Keratinocyte (primary cell): ENCODE measurements at regions not wholly inside any gene's neighbourhood (a gene's known extent, or its start where the extent isn't known, plus 50 kb on each side); places are given as distances from the start of the nearest gene placed in this dataset.

Experiments used
- DNase-seq: peaks from one replicate; pipeline ENCODE4 v3.0.0-alpha.2; 2011; ENCODE audit warnings: low read depth, missing footprints, low spot score
- FAIRE-seq: peaks from 2 replicates; lab custom pipeline; 2011; peaks lifted over from hg19 to GRCh38; lab: Jason Lieb, UNC
- H2AFZ ChIP-seq: 2 replicates; pipeline ENCODE4 v1.6.0; 2012; ENCODE audit warnings: low read length, control low read depth, inconsistent platforms; ENCODE audit not compliant: control insufficient read depth
- H3K27ac ChIP-seq: 2 replicates; pipeline ENCODE4 v1.5.1; 2011; ENCODE audit warnings: low read length; ENCODE audit not compliant: control insufficient read depth, insufficient read depth
- H3K27me3 ChIP-seq: 3 replicates; pipeline ENCODE4 v1.6.0; 2011; ENCODE audit warnings: low read length; ENCODE audit not compliant: control insufficient read depth, insufficient read depth; ENCODE audit errors: extremely low read depth
- H3K36me3 ChIP-seq, 2 experiments: 2 replicates in 1 of 2; 3 replicates in 1 of 2; pipeline ENCODE4 v1.5.1; 2011; ENCODE audit warnings: low read length in 2 of 2, mild to moderate bottlenecking in 1 of 2; ENCODE audit not compliant: control insufficient read depth in 2 of 2, insufficient read depth in 2 of 2; ENCODE audit errors: extremely low read depth in 1 of 2
- H3K4me1 ChIP-seq: 3 replicates; pipeline ENCODE4 v1.5.1; 2011; ENCODE audit warnings: low read length; ENCODE audit not compliant: control insufficient read depth, insufficient read depth; ENCODE audit errors: extremely low read depth
- H3K4me2 ChIP-seq: 3 replicates; pipeline ENCODE4 v1.6.0; 2011; ENCODE audit warnings: low read depth, low read length; ENCODE audit not compliant: control insufficient read depth, insufficient read depth; ENCODE audit errors: extremely low read depth
- H3K4me3 ChIP-seq, 3 experiments: fragments of 200-600 bp in 1 of 3; sonication (generic) in 1 of 3; 2 replicates in 2 of 3; 3 replicates in 1 of 3; pipeline ENCODE4 v1.5.1; 2011 to 2016; ENCODE audit warnings: low read length in 3 of 3, mild to moderate bottlenecking in 3 of 3, control low read depth in 2 of 3, inconsistent platforms in 1 of 3, low read depth in 1 of 3, mixed read lengths in 1 of 3, mixed run types in 1 of 3, moderate library complexity in 1 of 3; ENCODE audit not compliant: control insufficient read depth in 2 of 3, insufficient read depth in 2 of 3; ENCODE audit errors: extremely low read depth in 1 of 3
- H3K79me2 ChIP-seq: 2 replicates; pipeline ENCODE4 v1.6.0; 2012; ENCODE audit warnings: low read length; ENCODE audit not compliant: control insufficient read depth, insufficient read depth
- H3K9ac ChIP-seq: 3 replicates; pipeline ENCODE4 v1.6.0; 2011; ENCODE audit warnings: low read length; ENCODE audit not compliant: control insufficient read depth, insufficient read depth; ENCODE audit errors: extremely low read depth
- H3K9me1 ChIP-seq: 3 replicates; pipeline ENCODE4 v1.6.0; 2011; ENCODE audit warnings: low read length; ENCODE audit not compliant: control insufficient read depth, insufficient read depth; ENCODE audit errors: extremely low read depth
- H3K9me3 ChIP-seq: 2 replicates; pipeline ENCODE4 v1.5.1; 2012; ENCODE audit warnings: low read depth, low read length; ENCODE audit not compliant: control insufficient read depth
- H4K20me1 ChIP-seq: 3 replicates; pipeline ENCODE4 v1.6.0; 2011; ENCODE audit warnings: low read length; ENCODE audit not compliant: control insufficient read depth, insufficient read depth; ENCODE audit errors: extremely low read depth
- CTCF ChIP-seq, 3 experiments: IDR thresholded peaks in 1 of 3; conservative IDR thresholded peaks in 1 of 3; optimal IDR thresholded peaks in 1 of 3; 2 replicates in 2 of 3; 3 replicates in 1 of 3; pipeline versions ENCODE3 to v1.5.1; 2011; ENCODE audit warnings: low read length in 3 of 3, mild to moderate bottlenecking in 3 of 3, moderate library complexity in 2 of 3, control low read depth in 1 of 3, inconsistent platforms in 1 of 3; ENCODE audit not compliant: insufficient read depth in 2 of 3; ENCODE audit errors: extremely low read depth in 1 of 3
- EZH2 ChIP-seq: IDR thresholded peaks from one replicate; pipeline ENCODE4 v1.6.1; 2012; ENCODE audit warnings: inconsistent platforms, mild to moderate bottlenecking, low read length, moderate library complexity
- dilution Hi-C: fragments of 300-500 bp; cut with MboI; formaldehyde crosslinking; loops from one replicate; pipeline ENCODE4 v1.7.0; 2020; ENCODE audit warnings: low sequenced_read_pairs; ENCODE audit not compliant: extremely low pct_ligation_motif_present

- TF ChIP-seq CTCF (optimal IDR thresholded peaks at IDR 0.05 in 1 of 3, IDR thresholded peaks at IDR 0.05 in 1 of 3, conservative IDR thresholded peaks at IDR 0.05 in 1 of 3; ENCODE audit: extremely low read depth in 1 of 3, insufficient read depth in 2 of 3, low read length in 3 of 3) = no peak
- TF ChIP-seq EZH2 = no peak
- H3K4me2 ChIP-seq = no peak overlapping the region
- H3K9ac ChIP-seq = no peak overlapping the region
- H3K27me3 ChIP-seq = no peaks in the 10 kb centered on the region
- DNase-seq = no peak
- H2AFZ ChIP-seq = no peak overlapping the region
- no peaks in the 10 kb centered on the region for H4K20me1 ChIP-seq
- no peak overlapping the region for H3K27ac ChIP-seq
- no peaks in the 10 kb centered on the region for H3K9me3 ChIP-seq
- dilution Hi-C loops = no loop called here
- H3K79me2 ChIP-seq = no peaks in the 10 kb centered on the region
- FAIRE-seq = no peak
- H3K4me3 ChIP-seq = no peak overlapping the region
- H3K36me3 ChIP-seq = no peaks in the 10 kb centered on the region
- H3K9me1 ChIP-seq = no peaks in the 10 kb centered on the region
- H3K4me1 ChIP-seq = no peaks in the 10 kb centered on the region
Measured at GRCh38 chr16:76176153-76176552, 101.0 kb upstream of the CNTNAP4 start.

- Histone ChIP-seq H3K9ac (no peak overlapping the region), H3K4me2 (no peak overlapping the region), H3K4me3 (no peak overlapping the region), H3K9me1 (no peaks in the 10 kb centered on the region), H3K79me2 (no peaks in the 10 kb centered on the region), H3K36me3 (no peaks in the 10 kb centered on the region), H3K27me3 (no peaks in the 10 kb centered on the region), H2AFZ (no peak overlapping the region), H3K27ac (no peak overlapping the region), H3K9me3 (no peaks in the 10 kb centered on the region), H4K20me1 (no peaks in the 10 kb centered on the region), H3K4me1 (no peaks in the 10 kb centered on the region)
- dilution Hi-C loops = no loop called here
- TF ChIP-seq CTCF (optimal IDR thresholded peaks at IDR 0.05 in 1 of 3, IDR thresholded peaks at IDR 0.05 in 1 of 3, conservative IDR thresholded peaks at IDR 0.05 in 1 of 3; ENCODE audit: extremely low read depth in 1 of 3, insufficient read depth in 2 of 3, low read length in 3 of 3) (no peak), EZH2 (no peak)
- FAIRE-seq = no peak
- DNase-seq = no peak
Measured at GRCh38 chr16:76176616-76177015, 100.6 kb upstream of the CNTNAP4 start.
